GM21825 (cell line): ENCODE measurements at regions not wholly inside any gene's neighbourhood (a gene's known extent, or its start where the extent isn't known, plus 50 kb on each side); places are given as distances from the start of the nearest gene placed in this dataset.

Experiments
- ATAC-seq: cut with Tn5 transposase; IDR thresholded peaks from one replicate; pipeline ENCODE4 v1.9.1; 2021; ENCODE audit warnings: mild to moderate bottlenecking, moderate library complexity; ENCODE audit not compliant: unreplicated experiment

- ATAC-seq, result no peak
Measured at GRCh38 chr12:24759155-24759554, 189.7 kb downstream of the BCAT1 start.

GRCh38 chr12:24756479-24757024, 192.3 kb downstream of the BCAT1 start:
- ATAC-seq, result no peak

DNA sequence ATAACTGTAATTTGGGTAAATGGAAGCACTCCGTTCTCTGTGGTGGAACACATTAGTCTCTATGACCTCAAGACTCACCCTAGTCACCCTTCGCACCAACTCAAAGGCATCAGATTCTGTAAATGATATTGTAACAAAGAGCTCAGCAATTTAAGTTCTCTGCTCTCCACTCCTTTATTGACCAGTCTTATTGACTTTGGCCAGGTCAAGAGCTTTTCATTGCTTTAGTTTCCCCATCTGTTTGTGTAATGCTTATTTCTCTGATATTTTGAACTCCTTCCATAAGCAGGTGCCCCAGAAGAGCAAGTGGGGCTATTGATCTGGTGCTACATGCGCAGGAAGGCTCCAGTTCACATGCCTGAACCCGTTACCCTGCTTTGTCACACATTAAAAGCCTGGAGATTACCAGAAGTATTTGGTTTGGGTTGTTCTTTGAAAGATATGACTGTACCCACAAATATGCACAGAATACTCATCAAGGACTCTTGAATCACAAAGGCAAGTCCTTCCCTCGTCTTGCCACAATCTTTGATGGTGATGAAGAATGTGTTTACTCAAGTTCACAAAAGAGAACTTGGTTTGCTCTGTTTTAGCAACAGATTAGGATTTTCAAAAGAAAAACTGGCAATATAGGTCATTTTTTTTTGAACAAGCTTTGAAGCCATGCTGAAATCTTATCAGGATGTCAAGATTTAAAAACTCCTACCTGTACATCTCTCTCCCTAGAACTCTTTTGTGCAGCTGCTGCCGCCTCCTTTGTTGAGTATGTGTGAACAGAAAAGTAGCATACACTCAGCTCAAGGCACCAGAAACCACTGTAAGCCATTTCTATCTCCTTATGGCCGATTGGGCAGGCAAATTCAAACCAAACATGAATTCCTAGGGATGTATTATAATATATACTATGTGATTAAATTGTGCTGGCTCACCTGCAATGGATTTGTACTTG, 193.9 kb downstream of the BCAT1 start:
- no peak for ATAC-seq

DNA sequence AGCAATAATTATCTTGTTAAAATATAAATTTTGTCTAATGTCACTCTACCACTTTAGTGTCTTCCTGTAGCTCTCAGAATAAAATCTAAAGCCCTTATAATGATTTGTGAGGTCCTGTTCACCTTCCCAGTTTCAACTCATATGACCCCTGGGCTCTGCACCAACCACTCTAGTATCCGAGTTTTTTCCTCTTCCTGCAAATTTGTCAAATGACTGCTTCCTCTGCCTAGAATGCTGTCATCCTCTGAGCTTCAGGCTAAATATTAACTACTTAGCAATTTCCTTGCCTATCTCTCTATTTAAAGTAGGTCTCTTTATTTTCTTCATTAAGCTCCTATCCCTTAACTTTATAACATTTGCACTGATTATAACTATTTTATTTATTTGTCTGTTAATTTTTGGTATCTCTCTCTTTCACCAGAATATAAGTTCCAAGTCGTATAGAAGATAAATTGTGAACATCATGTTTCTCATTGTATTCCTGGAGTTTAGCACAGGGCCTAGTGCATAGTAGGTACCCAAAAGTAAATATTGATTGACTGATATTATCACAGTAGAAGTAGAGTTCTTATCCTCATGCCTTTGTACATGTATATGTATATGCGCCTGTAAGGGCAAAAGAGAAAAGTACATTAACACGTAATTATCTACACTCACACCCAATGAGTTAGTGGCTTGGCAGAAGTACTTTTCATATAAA, 196.0 kb downstream of the BCAT1 start:
- ATAC-seq, result no peak

GRCh38 chr12:24751181-24751580, 197.7 kb downstream of the BCAT1 start:
- no peak for ATAC-seq

DNA sequence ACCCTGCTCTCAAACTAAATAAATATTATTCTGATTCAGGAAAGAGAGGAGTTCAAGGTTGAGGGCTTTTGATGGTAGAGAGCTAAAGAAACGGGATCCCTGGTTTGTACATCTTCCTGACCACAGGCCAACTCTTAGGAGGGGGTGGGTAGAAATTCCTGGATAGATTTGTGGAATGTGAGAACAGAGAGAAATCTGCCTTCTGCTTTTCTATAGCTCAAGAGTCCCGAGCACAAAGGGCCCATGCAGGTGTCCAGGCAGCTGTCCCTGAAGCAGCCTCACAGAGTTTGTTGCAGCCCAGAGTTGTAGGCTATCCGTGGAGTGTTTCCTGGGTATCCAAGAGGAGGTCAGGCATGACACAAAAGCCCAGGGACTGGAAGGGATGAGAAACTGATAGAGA, 198.6 kb downstream of the BCAT1 start:
- no peak for ATAC-seq

DNA sequence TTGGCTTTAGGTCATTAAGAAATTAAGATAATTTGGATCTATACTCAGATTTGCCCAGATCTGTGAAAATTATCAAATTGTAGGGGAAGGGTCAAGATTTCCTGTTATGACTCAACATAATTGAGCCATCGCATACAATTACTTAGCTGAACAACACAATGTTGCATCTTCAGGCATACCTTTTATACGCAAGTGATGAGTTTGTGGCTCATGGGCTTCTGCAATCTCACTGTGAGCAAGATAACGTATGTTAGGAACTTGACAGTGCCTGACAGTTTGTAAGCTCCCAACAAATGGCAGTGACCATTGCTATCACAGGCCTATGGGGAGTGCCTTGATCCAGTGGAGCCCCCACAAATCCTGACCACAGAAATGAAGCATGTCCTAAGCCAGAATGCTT, 199.7 kb downstream of the BCAT1 start:
- no peak for ATAC-seq

- no peak for ATAC-seq
Measured at GRCh38 chr12:24748326-24748725, 200.6 kb downstream of the BCAT1 start.

DNA sequence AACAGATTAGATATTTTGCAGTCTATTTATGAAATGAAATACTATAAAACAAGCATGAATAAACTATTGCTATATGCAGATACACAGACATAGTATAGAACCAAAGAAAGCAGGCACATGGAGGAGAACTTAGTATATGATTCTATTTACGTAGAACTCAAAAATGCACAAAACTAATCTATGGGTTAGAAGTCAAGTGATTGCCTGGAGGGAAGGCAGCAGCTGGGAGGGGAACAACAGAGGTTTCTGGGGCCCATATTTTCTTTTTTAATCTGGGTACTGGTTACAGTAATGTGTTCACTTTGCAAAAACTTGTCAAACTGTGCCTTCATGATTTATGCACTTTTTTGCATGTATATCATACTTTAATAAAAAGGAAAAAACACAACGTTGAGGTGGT, 202.0 kb downstream of the BCAT1 start:
- no peak for ATAC-seq

GRCh38 chr12:24746006-24746671, 202.8 kb downstream of the BCAT1 start:
- ATAC-seq, result no peak

DNA sequence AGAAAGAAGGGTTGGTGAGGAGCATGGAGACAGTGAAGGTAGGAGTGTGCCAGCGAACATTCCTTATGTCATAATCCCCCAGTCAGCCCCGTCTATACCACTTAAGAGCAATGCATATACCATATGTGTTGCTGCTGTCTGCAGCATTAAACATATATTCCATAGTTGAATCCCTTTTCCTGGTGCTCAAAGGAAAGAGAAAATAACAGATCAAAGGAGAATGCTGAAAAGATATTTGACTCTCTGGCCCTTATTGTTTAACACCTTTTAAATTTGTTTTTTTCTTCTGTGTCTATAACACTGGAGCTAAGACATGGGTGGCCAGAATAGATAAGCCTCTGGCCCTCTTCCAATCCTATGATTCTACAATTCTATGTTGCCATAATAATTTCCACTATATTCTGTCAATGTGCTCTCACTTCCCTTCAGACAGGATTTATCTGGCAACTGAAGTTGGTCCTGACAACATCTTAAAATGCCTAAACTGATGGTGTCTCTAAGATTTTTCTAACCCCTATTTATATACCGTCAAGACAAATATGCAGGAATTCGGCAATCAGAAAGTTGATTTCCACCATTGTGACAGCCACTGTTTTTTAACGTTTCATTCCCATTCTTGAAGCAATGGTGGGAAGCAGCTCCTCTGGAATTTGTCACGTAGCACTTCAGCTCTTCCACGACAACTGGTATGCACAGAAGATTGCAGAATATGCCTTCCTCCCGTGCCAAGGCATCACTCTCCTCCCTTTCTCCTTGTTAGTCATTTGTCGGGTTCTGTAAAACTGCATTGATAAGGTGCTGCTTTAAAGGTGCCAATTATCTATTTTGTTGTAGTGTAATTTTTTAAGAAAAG, 204.7 kb downstream of the BCAT1 start:
- ATAC-seq, result no peak

DNA sequence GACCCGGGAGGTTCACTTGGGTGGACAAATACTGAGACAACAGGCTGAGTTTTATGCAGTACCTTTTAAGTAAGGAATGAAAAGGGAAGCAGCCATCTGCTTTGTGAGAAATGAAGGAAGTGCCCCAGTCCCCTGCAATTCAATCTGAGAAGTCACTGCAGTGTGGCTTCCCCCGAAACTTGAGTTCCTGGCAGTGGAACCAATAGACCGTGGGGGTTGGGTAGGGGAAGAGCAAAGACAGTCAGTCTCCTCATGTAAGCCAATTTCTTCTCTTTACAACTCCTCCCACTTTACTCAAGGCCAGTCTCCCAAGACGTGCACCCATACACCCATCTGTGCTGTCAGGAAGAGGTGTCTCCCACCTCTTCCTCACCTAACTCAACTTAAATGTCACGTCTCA, 206.5 kb downstream of the BCAT1 start:
- ATAC-seq, result peak; percentile 94

- peak; percentile 36 for ATAC-seq
Measured at GRCh38 chr12:24741216-24741615, 207.7 kb downstream of the BCAT1 start.

- ATAC-seq, result no peak
Measured at GRCh38 chr12:24739106-24739779, 209.7 kb downstream of the BCAT1 start.

DNA sequence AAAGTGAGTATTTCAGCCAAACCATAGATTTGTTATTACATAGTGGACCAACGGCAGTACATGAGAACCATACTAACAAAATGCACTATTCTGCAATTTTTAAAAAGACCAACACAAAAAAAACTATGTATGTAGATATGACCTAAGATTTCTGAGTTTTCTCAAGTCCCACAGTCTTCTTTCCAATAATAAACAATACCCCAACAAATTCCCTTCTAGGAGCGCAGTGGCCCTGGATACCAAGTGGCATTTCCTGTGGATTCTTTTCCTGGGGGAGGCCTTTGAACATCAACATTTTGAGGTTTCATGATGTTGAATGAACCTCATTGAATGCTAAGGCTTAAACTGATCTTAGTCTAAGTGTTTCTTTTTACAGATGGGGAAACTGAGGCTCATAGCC, 210.5 kb downstream of the BCAT1 start:
- ATAC-seq, result no peak

- no peak for ATAC-seq
Measured at GRCh38 chr12:24731596-24731995, 217.3 kb downstream of the BCAT1 start.

DNA sequence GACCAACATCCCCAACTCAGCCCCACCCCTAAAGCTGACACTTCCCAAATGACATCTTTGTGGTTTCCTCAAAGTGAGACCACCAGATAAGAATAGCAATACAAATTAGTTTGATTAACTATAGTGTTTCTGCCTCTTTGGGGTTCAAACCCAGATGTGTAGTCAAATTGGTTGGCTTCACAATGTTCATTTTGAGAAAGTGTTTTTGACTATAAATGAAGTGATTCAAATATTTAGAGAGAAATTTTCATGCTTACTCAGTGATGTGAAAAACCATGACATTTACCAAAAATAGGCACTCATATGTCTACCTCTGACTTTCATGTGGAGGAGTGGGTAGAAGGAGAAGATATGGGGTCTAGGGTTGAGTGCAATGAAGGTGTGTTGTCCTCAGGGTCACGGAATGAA, 218.4 kb downstream of the BCAT1 start:
- no peak for ATAC-seq

DNA sequence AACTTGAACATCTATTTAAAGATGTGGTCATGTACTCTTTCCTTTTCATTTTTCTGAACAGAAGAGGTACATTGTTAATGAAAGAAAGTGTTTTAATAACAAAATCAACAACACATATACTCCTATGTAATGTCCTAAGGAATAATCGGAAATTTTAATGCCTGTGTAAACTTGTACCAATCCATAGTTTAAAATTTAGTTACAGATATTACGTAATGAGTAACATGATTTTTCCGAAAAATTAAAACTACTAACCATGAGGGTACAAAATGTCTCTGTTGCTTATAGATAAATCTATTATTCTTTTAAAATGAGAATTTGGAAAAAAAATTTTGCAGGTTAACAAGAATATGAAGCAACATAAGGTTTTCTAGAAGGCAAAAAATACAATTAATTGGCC, 220.1 kb downstream of the BCAT1 start:
- ATAC-seq, result no peak

GRCh38 chr12:24728366-24728765, 220.5 kb downstream of the BCAT1 start:
- ATAC-seq, result no peak

- no peak for ATAC-seq
Measured at GRCh38 chr12:24725616-24726015, 223.3 kb downstream of the BCAT1 start.
